K562 (cell line): ENCODE measurements at regions not wholly inside any gene's neighbourhood (a gene's known extent, or its start where the extent isn't known, plus 50 kb on each side); places are given as distances from the start of the nearest gene placed in this dataset.

Experiments
- ATAC-seq: fragments of 200-7000 bp; cut with Tn5 transposase; 3 replicates; pipeline ENCODE4 v1.9.1; 2020; ENCODE audit warnings: moderate library complexity
- BruUV-seq: library from RNA; stranded (reverse); fragments of 400-500 nt; replicated peaks from 2 replicates; lab custom pipeline; 2021; lab: Mats Ljungman, UMichigan
- CTCF ChIA-PET: fragments of 300-600 bp; formaldehyde crosslinking; extraction: SDS; loops from one replicate; lab custom pipeline; 2021; ENCODE audit warnings: low intra/inter-chr PET ratio; lab: Yijun Ruan, JAX
- POLR2A ChIA-PET: fragments of 300-600, 350-650 bp; sonication (Branson Sonifier 250); formaldehyde crosslinking; extraction: SDS; loops from one replicate; lab custom pipeline; 2021; ENCODE audit warnings: antibody characterized with exemption, inconsistent platforms; lab: Yijun Ruan, JAX
- DNase-seq, 4 experiments: peaks; one replicate each; pipeline versions ENCODE4 v3.0.0 to v3.0.0-alpha.2; 2011 to 2018; ENCODE audit warnings: low spot score in 3 of 4, mixed read lengths in 3 of 4; ENCODE audit errors: extremely low read depth in 1 of 4
- FAIRE-seq: peaks from 2 replicates; lab custom pipeline; 2011; peaks lifted over from hg19 to GRCh38; lab: Jason Lieb, UNC
- H2AFZ ChIP-seq: 2 replicates; pipeline ENCODE4 v1.6.0; 2011; ENCODE audit warnings: low read depth, low read length, control low read depth, inconsistent platforms
- H3K27ac ChIP-seq: fragments of 200-600 bp; 3 replicates; pipeline ENCODE4 v1.8.0; 2011; ENCODE audit warnings: low read depth, mild to moderate bottlenecking, control low read depth, inconsistent platforms, low read length, moderate library complexity, mixed read lengths; ENCODE audit errors: extremely low read depth
- H3K27me3 ChIP-seq, 2 experiments: fragments of 300-600 bp in 1 of 2; 2 replicates in 1 of 2; 3 replicates in 1 of 2; pipeline versions ENCODE4 v1.6.0 to v1.8.0; 2011; ENCODE audit warnings: inconsistent platforms in 2 of 2, low read length in 2 of 2, mild to moderate bottlenecking in 1 of 2, mixed read lengths in 1 of 2, moderate library complexity in 1 of 2; ENCODE audit not compliant: control insufficient read depth in 2 of 2, insufficient read depth in 2 of 2
- H3K36me3 ChIP-seq: fragments of 300-600 bp; 3 replicates; pipeline ENCODE4 v1.8.0; 2011; ENCODE audit warnings: mild to moderate bottlenecking, low read length, inconsistent platforms; ENCODE audit not compliant: control insufficient read depth, insufficient read depth
- H3K4me1 ChIP-seq, 2 experiments: fragments of 200-600 bp in 1 of 2; replicated peaks in 1 of 2; 2 replicates in 1 of 2; 3 replicates in 1 of 2; pipeline versions ENCODE4 v1.5.1 to v1.8.0; 2011; ENCODE audit warnings: inconsistent platforms in 2 of 2, low read length in 2 of 2, mild to moderate bottlenecking in 1 of 2, mixed read lengths in 1 of 2, moderate library complexity in 1 of 2; ENCODE audit not compliant: control insufficient read depth in 2 of 2, insufficient read depth in 2 of 2
- H3K4me2 ChIP-seq: 2 replicates; pipeline ENCODE4 v1.6.1; 2011; ENCODE audit warnings: low read length, control low read depth, inconsistent platforms, mixed read lengths; ENCODE audit not compliant: insufficient read depth
- H3K4me3 ChIP-seq: fragments of 200-600 bp; sonication (generic), shearing (Covaris generic); 2 replicates; pipeline ENCODE4 v1.5.1; 2016; ENCODE audit warnings: control low read depth, inconsistent platforms
- H3K79me2 ChIP-seq: fragments of 200-600 bp; 3 replicates; pipeline ENCODE4 v1.8.0; 2011; ENCODE audit warnings: low read length, inconsistent platforms; ENCODE audit not compliant: control insufficient read depth, insufficient read depth
- H3K9ac ChIP-seq, 2 experiments: 2 replicates each; pipeline versions ENCODE4 v1.6.0 to v1.6.1; 2011; ENCODE audit warnings: low read depth in 2 of 2, low read length in 2 of 2, control low read depth in 1 of 2, inconsistent platforms in 1 of 2, mild to moderate bottlenecking in 1 of 2, mixed read lengths in 1 of 2; ENCODE audit not compliant: insufficient read depth in 1 of 2
- H3K9me1 ChIP-seq: one replicate; pipeline ENCODE4 v1.6.0; 2011; ENCODE audit warnings: inconsistent platforms, mild to moderate bottlenecking, low read length, moderate library complexity; ENCODE audit not compliant: control insufficient read depth, insufficient read depth
- H3K9me3 ChIP-seq: replicated peaks from 2 replicates; pipeline ENCODE4 v1.5.1; 2011; ENCODE audit warnings: low read depth, low read length, inconsistent platforms; ENCODE audit not compliant: control insufficient read depth, insufficient read depth
- H4K20me1 ChIP-seq: replicated peaks from 2 replicates; pipeline ENCODE4 v1.6.1; 2011; ENCODE audit warnings: low read length, inconsistent platforms, mixed read lengths; ENCODE audit not compliant: control insufficient read depth, insufficient read depth
- BRCA1 ChIP-seq, 2 experiments: fragments of 450-650 bp in 1 of 2; sonication (generic) in 1 of 2; formaldehyde crosslinking in 1 of 2; IDR thresholded peaks; 2 replicates each; pipeline versions ENCODE4 v1.5.0 to v1.6.1; 2017 to 2020; ENCODE audit warnings: mild to moderate bottlenecking in 1 of 2, missing genetic modification reagents in 1 of 2
- EP400 ChIP-seq: fragments of 450-650 bp; IDR thresholded peaks from 2 replicates; pipeline ENCODE4 v1.6.1; 2017; ENCODE audit warnings: antibody characterized with exemption, mild to moderate bottlenecking, moderate library complexity
- GATA2 ChIP-seq: sonication (generic); formaldehyde crosslinking; IDR thresholded peaks from 2 replicates; pipeline ENCODE4 v1.4.0; 2020; ENCODE audit warnings: mild to moderate bottlenecking, missing genetic modification reagents
- ILK ChIP-seq: fragments of 450-650 bp; IDR thresholded peaks from 2 replicates; pipeline ENCODE4 v1.6.1; 2016; ENCODE audit warnings: missing genetic modification characterization, low read depth, mild to moderate bottlenecking, missing compliant biosample characterization, moderate library complexity, borderline replicate concordance
- NCOA4 ChIP-seq: fragments of 450-650 bp; IDR thresholded peaks from 2 replicates; pipeline ENCODE4 v1.6.1; 2018; ENCODE audit warnings: mild to moderate bottlenecking; ENCODE audit not compliant: partially characterized antibody
- NR2F6 ChIP-seq: fragments of 450-650 bp; formaldehyde crosslinking; IDR thresholded peaks from 2 replicates; pipeline ENCODE4 v1.4.0; 2020; ENCODE audit warnings: mild to moderate bottlenecking
- ZFP30 ChIP-seq: fragments of 250-450 bp; sonication (Bioruptor Pico); IDR thresholded peaks from 2 replicates; pipeline ENCODE4 v1.8.0; 2022; ENCODE audit warnings: moderate library complexity, mild to moderate bottlenecking, inconsistent platforms, borderline replicate concordance
- ZNF584 ChIP-seq: fragments of 200-800 bp; sonication (Bioruptor generic); IDR thresholded peaks from 2 replicates; pipeline ENCODE4 v1.6.1; 2016; ENCODE audit warnings: low read depth, mild to moderate bottlenecking, missing genetic modification characterization, missing compliant biosample characterization
- ZNF696 ChIP-seq: fragments of 250-450 bp; sonication (Bioruptor Pico); conservative IDR thresholded peaks from 2 replicates; pipeline ENCODE4 v1.4.0; 2020; ENCODE audit warnings: mild to moderate bottlenecking, moderate library complexity
- ZNF707 ChIP-seq: fragments of 250-450 bp; sonication (Bioruptor Pico); conservative IDR thresholded peaks from 2 replicates; pipeline ENCODE4 v1.8.0; 2022; ENCODE audit warnings: inconsistent platforms, mild to moderate bottlenecking, moderate library complexity
- ZNF717 ChIP-seq: fragments of 250-450 bp; sonication (Bioruptor Pico); IDR thresholded peaks from 2 replicates; pipeline ENCODE4 v1.5.0; 2021
- ZNF764 ChIP-seq: fragments of 250-450 bp; sonication (Bioruptor Pico); IDR thresholded peaks from 2 replicates; pipeline ENCODE4 v1.4.0; 2020; ENCODE audit warnings: low read depth, mild to moderate bottlenecking, moderate library complexity
- WGBS: fragments of 100-300 bp; shearing (Covaris generic); methylation state at CpG from one replicate; pipeline ENCODE4 v1.1.6; 2016; ENCODE audit warnings: low coverage, mixed read lengths; ENCODE audit not compliant: insufficient coverage; ENCODE audit errors: missing lambda C conversion rate; 5-methylcytosine and 5-hydroxymethylcytosine counted together
- in situ Hi-C: fragments of 300-500 bp; cut with MboI; formaldehyde crosslinking; loops from 4 replicates; pipeline ENCODE4 v1.15.0; 2018; ENCODE audit warnings: inconsistent platforms, mixed read lengths
- intact Hi-C: fragments of 100-400 bp; cut with micrococcal nuclease; formaldehyde crosslinking; loops from 2 replicates; pipeline ENCODE4 v1.14.2; 2022
- TF ChIP-seq, protein P1 (sequence below), 3 experiments: IDR thresholded peaks in 2 of 3; conservative IDR thresholded peaks in 1 of 3; 2 replicates each; pipeline ENCODE4 v1.5.1; 2011 to 2012; ENCODE audit warnings: low read length in 3 of 3, mild to moderate bottlenecking in 3 of 3, control low read depth in 2 of 3, improper control_type of control experiment in 1 of 3, inconsistent platforms in 1 of 3, low read depth in 1 of 3, mixed read lengths in 1 of 3, moderate library complexity in 1 of 3; ENCODE audit not compliant: insufficient read depth in 2 of 3
- TF ChIP-seq, protein P2 (sequence below): sonication (generic); formaldehyde crosslinking; IDR thresholded peaks from 2 replicates; pipeline ENCODE4 v1.8.1; 2023; ENCODE audit warnings: missing genetic modification reagents, mild to moderate bottlenecking, borderline replicate concordance
- TF ChIP-seq, protein P3 (sequence below): fragments of 450-650 bp; IDR thresholded peaks from 2 replicates; pipeline ENCODE4 v1.6.1; 2018; ENCODE audit warnings: mild to moderate bottlenecking, low read depth; ENCODE audit not compliant: partially characterized antibody

DNA sequence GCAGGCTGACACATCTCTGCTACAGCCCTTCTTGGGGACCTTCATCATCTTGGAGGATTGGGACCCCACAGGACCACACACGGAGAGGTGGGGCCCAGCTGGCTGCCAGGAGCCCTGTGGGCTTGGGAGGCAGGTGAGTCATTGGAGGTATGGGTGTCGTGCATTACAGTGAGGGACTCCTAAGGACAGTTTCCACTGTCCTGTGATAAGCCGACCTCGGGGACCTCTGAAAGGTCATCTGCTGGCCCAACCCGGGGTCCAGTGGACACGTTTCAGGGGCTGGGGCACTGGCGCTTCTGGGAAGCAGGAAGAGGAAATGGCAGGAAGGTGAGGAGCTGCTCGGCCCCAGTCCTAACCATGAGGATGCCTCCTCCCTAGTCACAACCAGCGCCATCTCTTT, 238.0 kb downstream of the BCL11B start:
- Histone ChIP-seq H3K4me1 (no peaks in the 10 kb centered on the region), H3K4me2 (no peak overlapping the region), H3K9ac (no peak overlapping the region), H3K9me3 (no peaks in the 10 kb centered on the region), H2AFZ (no peak overlapping the region), H3K36me3 (no peaks in the 10 kb centered on the region), H4K20me1 (no peaks in the 10 kb centered on the region), H3K27ac (no peak overlapping the region), H3K4me3 (no peak overlapping the region), H3K27me3 (no peaks in the 10 kb centered on the region), H3K9me1 (no peaks in the 10 kb centered on the region), H3K79me2 (no peaks in the 10 kb centered on the region)
- intact Hi-C loops: no loop called here
- FAIRE-seq (no peak), ATAC-seq (no peak), DNase-seq (no peak)
- CTCF ChIA-PET: no interaction called here
- no TSS peak for BruUV-seq
- POLR2A ChIA-PET: interaction anchor here (0.6 kb wide), 1 partner anchor 25 kb away, joined by 4 read pairs; no protein-coding TSS in a partner anchor
- in situ Hi-C loops: no loop called here
- WGBS: 0% methylated on average over 6 of the region's 9 CpGs
- no peak for TF ChIP-seq EP400
- no peak for TF ChIP-seq ZFP30 (CRISPR knock-in tag)
- no peak for TF ChIP-seq ZNF764 (CRISPR knock-in tag)
- TF ChIP-seq, protein P1, sequence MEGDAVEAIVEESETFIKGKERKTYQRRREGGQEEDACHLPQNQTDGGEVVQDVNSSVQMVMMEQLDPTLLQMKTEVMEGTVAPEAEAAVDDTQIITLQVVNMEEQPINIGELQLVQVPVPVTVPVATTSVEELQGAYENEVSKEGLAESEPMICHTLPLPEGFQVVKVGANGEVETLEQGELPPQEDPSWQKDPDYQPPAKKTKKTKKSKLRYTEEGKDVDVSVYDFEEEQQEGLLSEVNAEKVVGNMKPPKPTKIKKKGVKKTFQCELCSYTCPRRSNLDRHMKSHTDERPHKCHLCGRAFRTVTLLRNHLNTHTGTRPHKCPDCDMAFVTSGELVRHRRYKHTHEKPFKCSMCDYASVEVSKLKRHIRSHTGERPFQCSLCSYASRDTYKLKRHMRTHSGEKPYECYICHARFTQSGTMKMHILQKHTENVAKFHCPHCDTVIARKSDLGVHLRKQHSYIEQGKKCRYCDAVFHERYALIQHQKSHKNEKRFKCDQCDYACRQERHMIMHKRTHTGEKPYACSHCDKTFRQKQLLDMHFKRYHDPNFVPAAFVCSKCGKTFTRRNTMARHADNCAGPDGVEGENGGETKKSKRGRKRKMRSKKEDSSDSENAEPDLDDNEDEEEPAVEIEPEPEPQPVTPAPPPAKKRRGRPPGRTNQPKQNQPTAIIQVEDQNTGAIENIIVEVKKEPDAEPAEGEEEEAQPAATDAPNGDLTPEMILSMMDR (IDR thresholded peaks at IDR 0.05 in 2 of 3, conservative IDR thresholded peaks at IDR 0.05 in 1 of 3; ENCODE audit: insufficient read depth in 2 of 3, low read depth in 1 of 3, low read length in 3 of 3): no peak
- TF ChIP-seq GATA2 (CRISPR knock-in tag): no peak
- TF ChIP-seq ZNF696 (CRISPR knock-in tag): no peak
- TF ChIP-seq, protein P2, sequence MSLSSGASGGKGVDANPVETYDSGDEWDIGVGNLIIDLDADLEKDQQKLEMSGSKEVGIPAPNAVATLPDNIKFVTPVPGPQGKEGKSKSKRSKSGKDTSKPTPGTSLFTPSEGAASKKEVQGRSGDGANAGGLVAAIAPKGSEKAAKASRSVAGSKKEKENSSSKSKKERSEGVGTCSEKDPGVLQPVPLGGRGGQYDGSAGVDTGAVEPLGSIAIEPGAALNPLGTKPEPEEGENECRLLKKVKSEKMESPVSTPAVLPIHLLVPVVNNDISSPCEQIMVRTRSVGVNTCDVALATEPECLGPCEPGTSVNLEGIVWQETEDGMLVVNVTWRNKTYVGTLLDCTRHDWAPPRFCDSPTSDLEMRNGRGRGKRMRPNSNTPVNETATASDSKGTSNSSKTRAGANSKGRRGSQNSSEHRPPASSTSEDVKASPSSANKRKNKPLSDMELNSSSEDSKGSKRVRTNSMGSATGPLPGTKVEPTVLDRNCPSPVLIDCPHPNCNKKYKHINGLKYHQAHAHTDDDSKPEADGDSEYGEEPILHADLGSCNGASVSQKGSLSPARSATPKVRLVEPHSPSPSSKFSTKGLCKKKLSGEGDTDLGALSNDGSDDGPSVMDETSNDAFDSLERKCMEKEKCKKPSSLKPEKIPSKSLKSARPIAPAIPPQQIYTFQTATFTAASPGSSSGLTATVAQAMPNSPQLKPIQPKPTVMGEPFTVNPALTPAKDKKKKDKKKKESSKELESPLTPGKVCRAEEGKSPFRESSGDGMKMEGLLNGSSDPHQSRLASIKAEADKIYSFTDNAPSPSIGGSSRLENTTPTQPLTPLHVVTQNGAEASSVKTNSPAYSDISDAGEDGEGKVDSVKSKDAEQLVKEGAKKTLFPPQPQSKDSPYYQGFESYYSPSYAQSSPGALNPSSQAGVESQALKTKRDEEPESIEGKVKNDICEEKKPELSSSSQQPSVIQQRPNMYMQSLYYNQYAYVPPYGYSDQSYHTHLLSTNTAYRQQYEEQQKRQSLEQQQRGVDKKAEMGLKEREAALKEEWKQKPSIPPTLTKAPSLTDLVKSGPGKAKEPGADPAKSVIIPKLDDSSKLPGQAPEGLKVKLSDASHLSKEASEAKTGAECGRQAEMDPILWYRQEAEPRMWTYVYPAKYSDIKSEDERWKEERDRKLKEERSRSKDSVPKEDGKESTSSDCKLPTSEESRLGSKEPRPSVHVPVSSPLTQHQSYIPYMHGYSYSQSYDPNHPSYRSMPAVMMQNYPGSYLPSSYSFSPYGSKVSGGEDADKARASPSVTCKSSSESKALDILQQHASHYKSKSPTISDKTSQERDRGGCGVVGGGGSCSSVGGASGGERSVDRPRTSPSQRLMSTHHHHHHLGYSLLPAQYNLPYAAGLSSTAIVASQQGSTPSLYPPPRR (CRISPR knock-in tag): no peak
- TF ChIP-seq, protein P3, sequence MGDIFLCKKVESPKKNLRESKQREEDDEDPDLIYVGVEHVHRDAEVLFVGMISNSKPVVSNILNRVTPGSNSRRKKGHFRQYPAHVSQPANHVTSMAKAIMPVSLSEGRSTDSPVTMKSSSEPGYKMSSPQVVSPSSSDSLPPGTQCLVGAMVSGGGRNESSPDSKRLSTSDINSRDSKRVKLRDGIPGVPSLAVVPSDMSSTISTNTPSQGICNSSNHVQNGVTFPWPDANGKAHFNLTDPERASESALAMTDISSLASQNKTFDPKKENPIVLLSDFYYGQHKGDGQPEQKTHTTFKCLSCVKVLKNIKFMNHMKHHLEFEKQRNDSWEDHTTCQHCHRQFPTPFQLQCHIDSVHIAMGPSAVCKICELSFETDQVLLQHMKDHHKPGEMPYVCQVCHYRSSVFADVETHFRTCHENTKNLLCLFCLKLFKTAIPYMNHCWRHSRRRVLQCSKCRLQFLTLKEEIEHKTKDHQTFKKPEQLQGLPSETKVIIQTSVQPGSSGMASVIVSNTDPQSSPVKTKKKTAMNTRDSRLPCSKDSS: no peak
- no peak for TF ChIP-seq ILK (tag)
- TF ChIP-seq NCOA4: no peak
- no peak for TF ChIP-seq ZNF717 (CRISPR knock-in tag)
- TF ChIP-seq ZNF707 (CRISPR knock-in tag): no peak
- TF ChIP-seq ZNF584 (CRISPR knock-in tag): no peak
- no peak for TF ChIP-seq BRCA1 (IDR thresholded peaks at IDR 0.05)
- no peak for TF ChIP-seq BRCA1 (CRISPR knock-in tag; IDR thresholded peaks at IDR 0.05)
- no peak for TF ChIP-seq NR2F6 (CRISPR knock-in tag)
